Loucy (cell line): ENCODE measurements at regions not wholly inside any gene's neighbourhood (a gene's known extent, or its start where the extent isn't known, plus 50 kb on each side); places are given as distances from the start of the nearest gene placed in this dataset.

Experiments
- H2AFZ ChIP-seq: fragments of 200-600 bp; sonication (generic); 2 replicates; pipeline ENCODE4 v1.6.0; 2016; ENCODE audit warnings: antibody characterized with exemption, mild to moderate bottlenecking, low read length, moderate library complexity
- H3F3A ChIP-seq: fragments of 200-600 bp; 2 replicates; pipeline ENCODE4 v1.6.0; 2016; ENCODE audit warnings: antibody characterized with exemption, low read depth, mild to moderate bottlenecking
- H3K27me3 ChIP-seq: fragments of 200-600 bp; sonication (generic); 2 replicates; pipeline ENCODE4 v1.6.1; 2014; ENCODE audit warnings: low read length, mild to moderate bottlenecking; ENCODE audit not compliant: insufficient read depth, poor library complexity, severe bottlenecking
- H3K36me3 ChIP-seq: fragments of 200-600 bp; sonication (generic); 2 replicates; pipeline ENCODE4 v1.6.1; 2016; ENCODE audit warnings: low read length; ENCODE audit not compliant: insufficient read depth
- H3K4me1 ChIP-seq: fragments of 200-600 bp; sonication (generic); 2 replicates; pipeline ENCODE4 v1.5.1; 2014; ENCODE audit warnings: low read length, mild to moderate bottlenecking; ENCODE audit not compliant: insufficient read depth, poor library complexity, severe bottlenecking
- H3K4me2 ChIP-seq: fragments of 200-600 bp; sonication (generic); 2 replicates; pipeline ENCODE4 v1.6.0; 2014; ENCODE audit warnings: antibody characterized with exemption, low read length, low read depth, mild to moderate bottlenecking; ENCODE audit not compliant: poor library complexity, severe bottlenecking
- H3K4me3 ChIP-seq: fragments of 200-600 bp; sonication (generic); 2 replicates; pipeline ENCODE4 v1.5.1; 2014; ENCODE audit warnings: low read length, mild to moderate bottlenecking, mixed read lengths; ENCODE audit not compliant: poor library complexity, severe bottlenecking
- H3K79me2 ChIP-seq: fragments of 200-600 bp; sonication (generic); 2 replicates; pipeline ENCODE4 v1.6.1; 2014; ENCODE audit warnings: low read length; ENCODE audit not compliant: insufficient read depth
- H3K9ac ChIP-seq: fragments of 200-600 bp; sonication (generic); 2 replicates; pipeline ENCODE4 v1.6.0; 2014; ENCODE audit warnings: mild to moderate bottlenecking, low read depth, low read length, moderate library complexity; ENCODE audit not compliant: poor library complexity, severe bottlenecking
- H3K9me2 ChIP-seq: fragments of 200-600 bp; sonication (generic); replicated peaks from 2 replicates; pipeline ENCODE4 v1.6.1; 2016; ENCODE audit warnings: low read depth, low read length, mixed read lengths
- H3K9me3 ChIP-seq: fragments of 200-600 bp; sonication (generic); 2 replicates; pipeline ENCODE4 v1.6.1; 2014; ENCODE audit warnings: mild to moderate bottlenecking, antibody characterized with exemption, low read length, low read depth; ENCODE audit not compliant: insufficient read depth
- H4K20me1 ChIP-seq: fragments of 200-600 bp; sonication (generic); 2 replicates; pipeline ENCODE4 v1.6.0; 2014; ENCODE audit warnings: antibody characterized with exemption, low read length, mild to moderate bottlenecking; ENCODE audit not compliant: insufficient read depth, poor library complexity, severe bottlenecking
- EZH2phosphoT487 ChIP-seq: fragments of 200-600 bp; IDR thresholded peaks from 2 replicates; pipeline ENCODE4 v1.6.1; 2018; ENCODE audit warnings: antibody characterized with exemption, mild to moderate bottlenecking, moderate library complexity, borderline replicate concordance
- TF ChIP-seq, protein P1 (sequence below): fragments of 200-600 bp; sonication (generic); conservative IDR thresholded peaks from 2 replicates; pipeline ENCODE4 v1.5.1; 2014; ENCODE audit warnings: mild to moderate bottlenecking, antibody characterized with exemption, low read length

DNA sequence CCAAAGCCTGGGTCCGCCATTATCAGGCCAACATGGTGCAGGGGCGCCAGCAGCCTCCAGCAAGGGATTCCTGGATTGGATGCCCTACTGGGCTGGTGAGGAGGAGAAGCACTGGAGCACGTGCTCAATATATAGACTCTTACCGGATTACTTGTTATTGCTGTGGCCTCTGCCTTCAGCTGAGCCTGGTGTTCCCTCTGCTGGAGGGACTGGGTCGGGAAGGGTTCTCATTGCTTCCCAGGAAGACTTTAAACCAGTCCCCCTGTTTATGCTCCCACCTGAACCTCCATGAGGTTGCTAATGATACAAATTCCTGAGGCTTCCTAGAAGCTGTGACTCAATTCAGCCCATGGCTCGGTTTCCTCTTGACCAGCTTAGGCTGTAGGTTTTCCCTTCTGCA lies 186.7 kb upstream of the ARID1B start:
- Histone ChIP-seq H3K27me3 (no peaks in the 10 kb centered on the region), H3K4me3 (no peak overlapping the region), H3K79me2 (no peaks in the 10 kb centered on the region), H3K36me3 (no peaks in the 10 kb centered on the region), H3K4me1 (no peaks in the 10 kb centered on the region), H3K9me3 (no peaks in the 10 kb centered on the region), H3F3A (no peaks in the 10 kb centered on the region), H3K9me2 (no peaks in the 10 kb centered on the region), H3K9ac (no peak overlapping the region), H3K4me2 (no peak overlapping the region), H4K20me1 (no peaks in the 10 kb centered on the region), H2AFZ (no peak overlapping the region)
- no peak for TF ChIP-seq EZH2phosphoT487
- TF ChIP-seq, protein P1, sequence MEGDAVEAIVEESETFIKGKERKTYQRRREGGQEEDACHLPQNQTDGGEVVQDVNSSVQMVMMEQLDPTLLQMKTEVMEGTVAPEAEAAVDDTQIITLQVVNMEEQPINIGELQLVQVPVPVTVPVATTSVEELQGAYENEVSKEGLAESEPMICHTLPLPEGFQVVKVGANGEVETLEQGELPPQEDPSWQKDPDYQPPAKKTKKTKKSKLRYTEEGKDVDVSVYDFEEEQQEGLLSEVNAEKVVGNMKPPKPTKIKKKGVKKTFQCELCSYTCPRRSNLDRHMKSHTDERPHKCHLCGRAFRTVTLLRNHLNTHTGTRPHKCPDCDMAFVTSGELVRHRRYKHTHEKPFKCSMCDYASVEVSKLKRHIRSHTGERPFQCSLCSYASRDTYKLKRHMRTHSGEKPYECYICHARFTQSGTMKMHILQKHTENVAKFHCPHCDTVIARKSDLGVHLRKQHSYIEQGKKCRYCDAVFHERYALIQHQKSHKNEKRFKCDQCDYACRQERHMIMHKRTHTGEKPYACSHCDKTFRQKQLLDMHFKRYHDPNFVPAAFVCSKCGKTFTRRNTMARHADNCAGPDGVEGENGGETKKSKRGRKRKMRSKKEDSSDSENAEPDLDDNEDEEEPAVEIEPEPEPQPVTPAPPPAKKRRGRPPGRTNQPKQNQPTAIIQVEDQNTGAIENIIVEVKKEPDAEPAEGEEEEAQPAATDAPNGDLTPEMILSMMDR, result no peak

DNA sequence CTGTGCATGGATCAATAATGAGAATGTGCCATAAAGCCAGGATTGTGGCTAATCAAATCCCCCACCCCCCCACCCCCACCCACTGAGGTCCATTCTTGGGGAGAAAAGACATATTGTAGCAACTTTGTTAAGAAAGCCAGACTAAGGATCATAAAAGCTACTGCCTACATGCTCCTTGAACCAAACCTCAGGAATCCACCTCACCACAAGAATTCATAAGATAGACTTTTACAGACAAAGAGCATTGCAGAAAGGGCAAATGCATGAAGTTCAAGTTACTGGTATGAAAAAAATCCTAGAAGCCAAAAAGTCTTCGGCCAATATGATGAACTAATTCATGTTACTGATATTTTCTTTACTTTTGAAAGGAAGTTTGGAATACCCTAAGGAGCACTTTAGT lies 187.9 kb upstream of the ARID1B start:
- Histone ChIP-seq H3K4me1 (no peaks in the 10 kb centered on the region), H3K9ac (no peak overlapping the region), H3K79me2 (no peaks in the 10 kb centered on the region), H3F3A (no peaks in the 10 kb centered on the region), H3K4me3 (no peak overlapping the region), H2AFZ (no peak overlapping the region), H3K4me2 (no peak overlapping the region), H3K36me3 (no peaks in the 10 kb centered on the region), H3K9me2 (no peaks in the 10 kb centered on the region), H4K20me1 (no peaks in the 10 kb centered on the region), H3K27me3 (no peaks in the 10 kb centered on the region), H3K9me3 (no peaks in the 10 kb centered on the region)
- no peak for TF ChIP-seq EZH2phosphoT487
- TF ChIP-seq, protein P1, result no peak

DNA sequence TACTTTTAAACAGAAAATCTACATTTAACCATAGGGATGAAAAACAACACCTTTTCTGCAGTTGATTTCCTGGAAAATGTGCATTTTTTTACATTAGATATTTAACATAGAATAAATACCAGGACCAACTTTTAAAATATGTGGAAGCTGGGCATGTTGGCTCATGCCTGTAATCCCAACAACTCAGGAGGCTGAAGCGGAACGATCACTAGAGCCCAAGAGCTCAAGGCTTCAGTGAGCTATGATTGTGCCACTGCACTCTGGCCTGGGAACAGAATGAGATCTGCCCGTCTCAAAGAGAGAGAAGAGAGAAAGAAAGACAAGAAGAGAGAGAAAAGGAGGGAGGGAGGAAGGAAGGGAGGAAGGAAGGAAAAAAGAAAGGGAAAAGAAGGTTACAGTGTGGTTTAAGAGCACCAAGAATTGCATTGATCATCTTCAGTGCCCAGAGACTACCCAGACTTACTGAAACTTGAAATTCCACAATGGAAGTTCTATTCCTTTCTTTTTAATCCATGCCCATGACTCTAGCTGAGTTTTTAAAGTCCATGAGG lies 189.4 kb upstream of the ARID1B start:
- no peak overlapping the region for H3K9ac ChIP-seq
- no peaks in the 10 kb centered on the region for H3K27me3 ChIP-seq
- H2AFZ ChIP-seq, result no peak overlapping the region
- H3K9me3 ChIP-seq, result no peaks in the 10 kb centered on the region
- no peaks in the 10 kb centered on the region for H3F3A ChIP-seq
- H4K20me1 ChIP-seq, result no peaks in the 10 kb centered on the region
- H3K9me2 ChIP-seq, result no peaks in the 10 kb centered on the region
- no peaks in the 10 kb centered on the region for H3K36me3 ChIP-seq
- H3K4me2 ChIP-seq, result no peak overlapping the region
- TF ChIP-seq, protein P1, result no peak
- no peak for TF ChIP-seq EZH2phosphoT487
- no peak overlapping the region for H3K4me3 ChIP-seq
- H3K4me1 ChIP-seq, result no peaks in the 10 kb centered on the region
- H3K79me2 ChIP-seq, result no peaks in the 10 kb centered on the region
